Loucy (cell line): ENCODE measurements at regions not wholly inside any gene's neighbourhood (a gene's known extent, or its start where the extent isn't known, plus 50 kb on each side); places are given as distances from the start of the nearest gene placed in this dataset.
A peak's percentile ranks its signal among the peaks of the same experiment; 100 is the strongest.

Source experiments
- H2AFZ ChIP-seq: fragments of 200-600 bp; sonication (generic); 2 replicates; pipeline ENCODE4 v1.6.0; 2016; ENCODE audit warnings: antibody characterized with exemption, mild to moderate bottlenecking, low read length, moderate library complexity
- H3F3A ChIP-seq: fragments of 200-600 bp; 2 replicates; pipeline ENCODE4 v1.6.0; 2016; ENCODE audit warnings: antibody characterized with exemption, low read depth, mild to moderate bottlenecking
- H3K27me3 ChIP-seq: fragments of 200-600 bp; sonication (generic); 2 replicates; pipeline ENCODE4 v1.6.1; 2014; ENCODE audit warnings: low read length, mild to moderate bottlenecking; ENCODE audit not compliant: insufficient read depth, poor library complexity, severe bottlenecking
- H3K36me3 ChIP-seq: fragments of 200-600 bp; sonication (generic); 2 replicates; pipeline ENCODE4 v1.6.1; 2016; ENCODE audit warnings: low read length; ENCODE audit not compliant: insufficient read depth
- H3K4me1 ChIP-seq: fragments of 200-600 bp; sonication (generic); 2 replicates; pipeline ENCODE4 v1.5.1; 2014; ENCODE audit warnings: low read length, mild to moderate bottlenecking; ENCODE audit not compliant: insufficient read depth, poor library complexity, severe bottlenecking
- H3K4me2 ChIP-seq: fragments of 200-600 bp; sonication (generic); 2 replicates; pipeline ENCODE4 v1.6.0; 2014; ENCODE audit warnings: antibody characterized with exemption, low read length, low read depth, mild to moderate bottlenecking; ENCODE audit not compliant: poor library complexity, severe bottlenecking
- H3K4me3 ChIP-seq: fragments of 200-600 bp; sonication (generic); 2 replicates; pipeline ENCODE4 v1.5.1; 2014; ENCODE audit warnings: low read length, mild to moderate bottlenecking, mixed read lengths; ENCODE audit not compliant: poor library complexity, severe bottlenecking
- H3K79me2 ChIP-seq: fragments of 200-600 bp; sonication (generic); 2 replicates; pipeline ENCODE4 v1.6.1; 2014; ENCODE audit warnings: low read length; ENCODE audit not compliant: insufficient read depth
- H3K9ac ChIP-seq: fragments of 200-600 bp; sonication (generic); 2 replicates; pipeline ENCODE4 v1.6.0; 2014; ENCODE audit warnings: mild to moderate bottlenecking, low read depth, low read length, moderate library complexity; ENCODE audit not compliant: poor library complexity, severe bottlenecking
- H3K9me2 ChIP-seq: fragments of 200-600 bp; sonication (generic); replicated peaks from 2 replicates; pipeline ENCODE4 v1.6.1; 2016; ENCODE audit warnings: low read depth, low read length, mixed read lengths
- H3K9me3 ChIP-seq: fragments of 200-600 bp; sonication (generic); 2 replicates; pipeline ENCODE4 v1.6.1; 2014; ENCODE audit warnings: mild to moderate bottlenecking, antibody characterized with exemption, low read length, low read depth; ENCODE audit not compliant: insufficient read depth
- H4K20me1 ChIP-seq: fragments of 200-600 bp; sonication (generic); 2 replicates; pipeline ENCODE4 v1.6.0; 2014; ENCODE audit warnings: antibody characterized with exemption, low read length, mild to moderate bottlenecking; ENCODE audit not compliant: insufficient read depth, poor library complexity, severe bottlenecking
- CTCF ChIP-seq: fragments of 200-600 bp; sonication (generic); conservative IDR thresholded peaks from 2 replicates; pipeline ENCODE4 v1.5.1; 2014; ENCODE audit warnings: mild to moderate bottlenecking, antibody characterized with exemption, low read length
- EZH2phosphoT487 ChIP-seq: fragments of 200-600 bp; IDR thresholded peaks from 2 replicates; pipeline ENCODE4 v1.6.1; 2018; ENCODE audit warnings: antibody characterized with exemption, mild to moderate bottlenecking, moderate library complexity, borderline replicate concordance

GRCh38 chr5:152144556-152144955 is 219.9 kb upstream of the GLRA1 start:
- Histone ChIP-seq H3K79me2 (no peaks in the 10 kb centered on the region), H2AFZ (no peak overlapping the region), H3K9ac (no peak overlapping the region), H3F3A (no peaks in the 10 kb centered on the region), H3K27me3 (no peaks in the 10 kb centered on the region), H3K36me3 (no peaks in the 10 kb centered on the region), H3K9me3 (no peaks in the 10 kb centered on the region), H3K4me1 (no peaks in the 10 kb centered on the region), H4K20me1 (no peaks in the 10 kb centered on the region), H3K9me2 (no peaks in the 10 kb centered on the region), H3K4me3 (no peak overlapping the region), H3K4me2 (no peak overlapping the region)
- TF ChIP-seq CTCF, result no peak
- no peak for TF ChIP-seq EZH2phosphoT487

- Histone ChIP-seq H3K4me2 (no peak overlapping the region), H3K9me2 (no peaks in the 10 kb centered on the region)
- TF ChIP-seq EZH2phosphoT487, result no peak
- no peak for TF ChIP-seq CTCF
Measured at GRCh38 chr5:152144030-152144429, 219.4 kb upstream of the GLRA1 start.

GRCh38 chr5:152142840-152143469 is 218.3 kb upstream of the GLRA1 start:
- no peak overlapping the region for H3K4me3 ChIP-seq
- no peaks in the 10 kb centered on the region for H3K79me2 ChIP-seq
- H3K4me2 ChIP-seq, result no peak overlapping the region
- H3K4me1 ChIP-seq, result no peaks in the 10 kb centered on the region
- no peaks in the 10 kb centered on the region for H3F3A ChIP-seq
- no peaks in the 10 kb centered on the region for H4K20me1 ChIP-seq
- H3K9ac ChIP-seq, result no peak overlapping the region
- H3K27me3 ChIP-seq, result no peaks in the 10 kb centered on the region
- no peaks in the 10 kb centered on the region for H3K9me2 ChIP-seq
- TF ChIP-seq CTCF (peak; percentile 63), EZH2phosphoT487 (no peak)
- no peaks in the 10 kb centered on the region for H3K36me3 ChIP-seq
- H2AFZ ChIP-seq, result no peak overlapping the region
- H3K9me3 ChIP-seq, result no peaks in the 10 kb centered on the region

More at GRCh38 chr5:152144030-152144429, 219.4 kb upstream of the GLRA1 start:
- Histone ChIP-seq H3K4me3 (no peak overlapping the region), H3K27me3 (no peaks in the 10 kb centered on the region), H3K36me3 (no peaks in the 10 kb centered on the region), H3K9me3 (no peaks in the 10 kb centered on the region), H3K4me1 (no peaks in the 10 kb centered on the region), H3K79me2 (no peaks in the 10 kb centered on the region), H4K20me1 (no peaks in the 10 kb centered on the region), H3F3A (no peaks in the 10 kb centered on the region), H2AFZ (no peak overlapping the region), H3K9ac (no peak overlapping the region)
